KMS-11 (cell line): ENCODE measurements at regions not wholly inside any gene's neighbourhood (a gene's known extent, or its start where the extent isn't known, plus 50 kb on each side); places are given as distances from the start of the nearest gene placed in this dataset.

Experiments used
- H2AFZ ChIP-seq: fragments of 200-600 bp; sonication (generic); 2 replicates; pipeline ENCODE4 v1.6.1; 2016; ENCODE audit warnings: antibody characterized with exemption, mixed run types, low read depth
- H3K27ac ChIP-seq: fragments of 200-600 bp; sonication (generic); 2 replicates; pipeline ENCODE4 v1.6.1; 2016; ENCODE audit warnings: mild to moderate bottlenecking, mixed run types
- H3K27me3 ChIP-seq: fragments of 200-600 bp; sonication (generic); 2 replicates; pipeline ENCODE4 v1.6.1; 2017; ENCODE audit warnings: mild to moderate bottlenecking, low read depth, mixed run types, moderate library complexity; ENCODE audit not compliant: insufficient read depth
- H3K36me3 ChIP-seq: fragments of 200-600 bp; sonication (generic); 2 replicates; pipeline ENCODE4 v1.6.1; 2017; ENCODE audit warnings: mild to moderate bottlenecking, mixed run types; ENCODE audit not compliant: insufficient read depth
- H3K4me1 ChIP-seq: fragments of 200-600 bp; sonication (generic); 2 replicates; pipeline ENCODE4 v1.6.1; 2016; ENCODE audit warnings: mild to moderate bottlenecking, low read depth, mixed run types; ENCODE audit not compliant: poor library complexity, severe bottlenecking
- H3K4me2 ChIP-seq: fragments of 200-600 bp; sonication (generic); 2 replicates; pipeline ENCODE4 v1.7.0; 2016; ENCODE audit warnings: mild to moderate bottlenecking, mixed run types
- H3K4me3 ChIP-seq: fragments of 200-600 bp; sonication (generic); IDR thresholded peaks from 2 replicates; pipeline ENCODE4 v1.6.1; 2017; ENCODE audit warnings: low read depth, low read length, mixed read lengths; ENCODE audit not compliant: insufficient read depth
- H3K79me2 ChIP-seq: fragments of 200-600 bp; sonication (generic); 2 replicates; pipeline ENCODE4 v1.6.1; 2016; ENCODE audit warnings: low read depth, mixed run types; ENCODE audit not compliant: insufficient read depth
- H3K9ac ChIP-seq: fragments of 200-600 bp; sonication (generic); 2 replicates; pipeline ENCODE4 v1.6.1; 2016; ENCODE audit warnings: mild to moderate bottlenecking, mixed run types
- H4K20me1 ChIP-seq: fragments of 200-600 bp; sonication (generic); 2 replicates; pipeline ENCODE4 v1.6.1; 2016; ENCODE audit warnings: mild to moderate bottlenecking, mixed run types; ENCODE audit not compliant: insufficient read depth
- CTCF ChIP-seq: fragments of 200-600 bp; sonication (generic); conservative IDR thresholded peaks from 2 replicates; pipeline ENCODE4 v1.6.1; 2017; ENCODE audit warnings: low read depth, mild to moderate bottlenecking, antibody characterized with exemption, low read length, moderate library complexity, mixed read lengths

GRCh38 chr17:37828651-37829124, 83.8 kb upstream of the HNF1B start:
- H3K27ac ChIP-seq, result no peak overlapping the region
- H3K4me1 ChIP-seq, result no peaks in the 10 kb centered on the region
- no peak overlapping the region for H3K4me2 ChIP-seq

GRCh38 chr17:37827905-37828650, 83.2 kb upstream of the HNF1B start:
- Histone ChIP-seq H3K9ac (no peak overlapping the region), H3K27me3 (no peaks in the 10 kb centered on the region), H3K4me2 (no peak overlapping the region), H3K27ac (no peak overlapping the region), H2AFZ (no peak overlapping the region), H4K20me1 (no peaks in the 10 kb centered on the region), H3K36me3 (no peaks in the 10 kb centered on the region), H3K4me3 (no peak overlapping the region), H3K79me2 (no peaks in the 10 kb centered on the region), H3K4me1 (no peaks in the 10 kb centered on the region)
- no peak for TF ChIP-seq CTCF

More at GRCh38 chr17:37828651-37829124, 83.8 kb upstream of the HNF1B start:
- H3K4me3 ChIP-seq, result no peak overlapping the region
- H3K9ac ChIP-seq, result no peak overlapping the region
- H3K36me3 ChIP-seq, result no peaks in the 10 kb centered on the region
- no peak overlapping the region for H2AFZ ChIP-seq
- TF ChIP-seq CTCF, result no peak
- no peaks in the 10 kb centered on the region for H4K20me1 ChIP-seq
- H3K79me2 ChIP-seq, result no peaks in the 10 kb centered on the region
- H3K27me3 ChIP-seq, result no peaks in the 10 kb centered on the region

GRCh38 chr17:37826497-37827430, 81.9 kb upstream of the HNF1B start:
- Histone ChIP-seq H2AFZ (no peak overlapping the region), H3K27me3 (no peaks in the 10 kb centered on the region), H3K36me3 (no peaks in the 10 kb centered on the region), H3K4me2 (no peak overlapping the region), H4K20me1 (no peaks in the 10 kb centered on the region), H3K27ac (no peak overlapping the region), H3K9ac (no peak overlapping the region), H3K4me1 (no peaks in the 10 kb centered on the region), H3K79me2 (no peaks in the 10 kb centered on the region), H3K4me3 (no peak overlapping the region)
- TF ChIP-seq CTCF, result no peak

- TF ChIP-seq CTCF, result no peak
- no peaks in the 10 kb centered on the region for H3K36me3 ChIP-seq
- H3K79me2 ChIP-seq, result no peaks in the 10 kb centered on the region
- H3K9ac ChIP-seq, result no peak overlapping the region
- no peak overlapping the region for H2AFZ ChIP-seq
- no peak overlapping the region for H3K27ac ChIP-seq
- H3K27me3 ChIP-seq, result no peaks in the 10 kb centered on the region
- H3K4me3 ChIP-seq, result no peak overlapping the region
- H3K4me2 ChIP-seq, result no peak overlapping the region
- H3K4me1 ChIP-seq, result no peaks in the 10 kb centered on the region
- H4K20me1 ChIP-seq, result no peaks in the 10 kb centered on the region
Observed at GRCh38 chr17:37825851-37826250, 81.0 kb upstream of the HNF1B start.
